OCI-LY3 (cell line): ENCODE measurements at regions not wholly inside any gene's neighbourhood (a gene's known extent, or its start where the extent isn't known, plus 50 kb on each side); places are given as distances from the start of the nearest gene placed in this dataset.

Source experiments
- H2AFZ ChIP-seq: fragments of 200-600, 300-600 bp; shearing (Covaris generic); 2 replicates; pipeline ENCODE4 v1.6.0; 2014; ENCODE audit warnings: antibody characterized with exemption, low read depth, low read length
- H3K27ac ChIP-seq: fragments of 200-600, 300-600 bp; sonication (generic); 2 replicates; pipeline ENCODE4 v1.5.1; 2014; ENCODE audit warnings: mild to moderate bottlenecking, low read length, moderate library complexity, mixed read lengths
- H3K27me3 ChIP-seq: fragments of 200-600, 300-600 bp; sonication (generic); 2 replicates; pipeline ENCODE4 v1.6.1; 2014; ENCODE audit warnings: low read depth, low read length, mixed read lengths
- H3K36me3 ChIP-seq: fragments of 200-600, 300-600 bp; sonication (generic); replicated peaks from 2 replicates; pipeline ENCODE3; 2014; ENCODE audit warnings: low read depth, low read length, mixed read lengths
- H3K4me1 ChIP-seq: fragments of 300-600, 200-600 bp; sonication (generic); 2 replicates; pipeline ENCODE4 v1.6.1; 2014; ENCODE audit warnings: low read length, mixed read lengths
- H3K4me2 ChIP-seq: fragments of 200-600, 300-600 bp; sonication (generic); 2 replicates; pipeline ENCODE4 v1.6.1; 2014; ENCODE audit warnings: low read length, mixed read lengths
- H3K4me3 ChIP-seq: fragments of 300-600, 200-600 bp; sonication (generic); 2 replicates; pipeline ENCODE4 v1.5.1; 2014; ENCODE audit warnings: antibody characterized with exemption, mild to moderate bottlenecking, low read length, moderate library complexity
- H3K79me2 ChIP-seq: fragments of 300-600, 200-600 bp; shearing (Covaris generic); 2 replicates; pipeline ENCODE4 v1.6.1; 2014; ENCODE audit warnings: mild to moderate bottlenecking, low read length, mixed read lengths
- H3K9ac ChIP-seq: fragments of 300-600, 200-600 bp; shearing (Covaris generic); 2 replicates; pipeline ENCODE4 v1.6.0; 2014; ENCODE audit warnings: mild to moderate bottlenecking, low read length, moderate library complexity
- H3K9me3 ChIP-seq: fragments of 200-600, 300-600 bp; shearing (Covaris generic); 2 replicates; pipeline ENCODE4 v1.6.1; 2014; ENCODE audit warnings: low read length, mixed read lengths; ENCODE audit not compliant: insufficient read depth
- H4K20me1 ChIP-seq: fragments of 200-600, 300-600 bp; sonication (generic); 2 replicates; pipeline ENCODE4 v1.6.1; 2016; ENCODE audit warnings: low read length, mixed read lengths; ENCODE audit not compliant: insufficient read depth
- EZH2phosphoT487 ChIP-seq: fragments of 200-600 bp; shearing (Covaris generic); IDR thresholded peaks from 2 replicates; pipeline ENCODE4 v1.6.1; 2018; ENCODE audit warnings: antibody characterized with exemption, mixed run types, low read depth
- TF ChIP-seq, protein P1 (sequence below): fragments of 200-600, 300-600 bp; sonication (generic); IDR thresholded peaks from 2 replicates; pipeline ENCODE4 v1.5.1; 2014; ENCODE audit warnings: antibody characterized with exemption, low read length, low read depth

DNA sequence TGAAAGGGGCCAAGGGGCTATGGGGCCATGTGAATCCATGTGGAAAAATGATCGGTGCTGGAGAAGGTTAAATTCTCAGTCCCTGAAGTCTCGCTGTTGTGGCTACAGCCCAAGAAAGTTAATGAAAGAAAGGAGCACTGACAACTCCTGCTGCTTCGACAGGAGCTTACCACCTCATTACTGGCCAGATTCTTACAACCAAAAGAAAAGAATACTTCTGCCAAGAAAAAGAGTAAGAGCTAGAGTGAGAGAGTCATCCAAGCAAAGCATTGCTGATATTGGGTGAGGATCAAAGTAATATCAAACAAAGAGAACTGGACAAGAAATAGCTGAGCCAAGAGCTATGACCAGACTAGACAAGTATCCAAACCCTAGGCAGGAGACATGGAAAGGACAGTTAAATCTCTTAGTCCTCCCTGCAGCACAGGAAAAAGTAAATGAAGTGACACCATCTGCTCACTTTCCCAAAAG, 348.4 kb upstream of the PLSCR5 start:
- no peaks in the 10 kb centered on the region for H3K27me3 ChIP-seq
- no peaks in the 10 kb centered on the region for H3K79me2 ChIP-seq
- no peak overlapping the region for H2AFZ ChIP-seq
- H3K27ac ChIP-seq, result no peak overlapping the region
- H3K4me2 ChIP-seq, result no peak overlapping the region
- no peak overlapping the region for H3K9ac ChIP-seq
- no peak overlapping the region for H3K4me3 ChIP-seq
- TF ChIP-seq, protein P1, sequence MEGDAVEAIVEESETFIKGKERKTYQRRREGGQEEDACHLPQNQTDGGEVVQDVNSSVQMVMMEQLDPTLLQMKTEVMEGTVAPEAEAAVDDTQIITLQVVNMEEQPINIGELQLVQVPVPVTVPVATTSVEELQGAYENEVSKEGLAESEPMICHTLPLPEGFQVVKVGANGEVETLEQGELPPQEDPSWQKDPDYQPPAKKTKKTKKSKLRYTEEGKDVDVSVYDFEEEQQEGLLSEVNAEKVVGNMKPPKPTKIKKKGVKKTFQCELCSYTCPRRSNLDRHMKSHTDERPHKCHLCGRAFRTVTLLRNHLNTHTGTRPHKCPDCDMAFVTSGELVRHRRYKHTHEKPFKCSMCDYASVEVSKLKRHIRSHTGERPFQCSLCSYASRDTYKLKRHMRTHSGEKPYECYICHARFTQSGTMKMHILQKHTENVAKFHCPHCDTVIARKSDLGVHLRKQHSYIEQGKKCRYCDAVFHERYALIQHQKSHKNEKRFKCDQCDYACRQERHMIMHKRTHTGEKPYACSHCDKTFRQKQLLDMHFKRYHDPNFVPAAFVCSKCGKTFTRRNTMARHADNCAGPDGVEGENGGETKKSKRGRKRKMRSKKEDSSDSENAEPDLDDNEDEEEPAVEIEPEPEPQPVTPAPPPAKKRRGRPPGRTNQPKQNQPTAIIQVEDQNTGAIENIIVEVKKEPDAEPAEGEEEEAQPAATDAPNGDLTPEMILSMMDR, result no peak
- TF ChIP-seq EZH2phosphoT487, result no peak
- no peaks in the 10 kb centered on the region for H3K36me3 ChIP-seq
- no peaks in the 10 kb centered on the region for H3K4me1 ChIP-seq
- no peaks in the 10 kb centered on the region for H3K9me3 ChIP-seq
- H4K20me1 ChIP-seq, result no peaks in the 10 kb centered on the region

DNA sequence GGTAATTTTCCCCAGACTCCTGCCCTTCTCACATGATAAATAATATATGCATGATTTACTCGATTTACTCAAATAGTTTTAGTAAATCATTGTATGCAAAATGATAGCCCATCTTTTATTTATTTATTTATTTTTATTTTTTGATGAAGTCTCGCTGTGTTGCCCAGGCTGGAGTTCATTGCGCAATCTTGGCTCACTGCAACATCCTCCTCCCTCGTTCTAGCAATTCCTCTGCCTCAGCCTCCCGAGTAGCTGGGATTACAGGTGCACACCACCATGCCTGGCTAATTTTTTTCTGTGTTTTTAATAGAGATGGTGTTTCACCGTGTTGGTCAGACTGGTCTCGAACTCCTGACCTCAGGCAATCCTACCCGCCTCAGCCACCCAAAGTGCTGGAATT, 343.8 kb upstream of the PLSCR5 start:
- no peak overlapping the region for H2AFZ ChIP-seq
- no peaks in the 10 kb centered on the region for H3K79me2 ChIP-seq
- no peaks in the 10 kb centered on the region for H3K4me1 ChIP-seq
- no peak overlapping the region for H3K9ac ChIP-seq
- no peak overlapping the region for H3K4me2 ChIP-seq
- H3K36me3 ChIP-seq, result no peaks in the 10 kb centered on the region
- H3K9me3 ChIP-seq, result no peaks in the 10 kb centered on the region
- no peaks in the 10 kb centered on the region for H4K20me1 ChIP-seq
- TF ChIP-seq, protein P1, result no peak
- no peak for TF ChIP-seq EZH2phosphoT487
- H3K27me3 ChIP-seq, result no peaks in the 10 kb centered on the region
- no peak overlapping the region for H3K27ac ChIP-seq
- H3K4me3 ChIP-seq, result no peak overlapping the region

DNA sequence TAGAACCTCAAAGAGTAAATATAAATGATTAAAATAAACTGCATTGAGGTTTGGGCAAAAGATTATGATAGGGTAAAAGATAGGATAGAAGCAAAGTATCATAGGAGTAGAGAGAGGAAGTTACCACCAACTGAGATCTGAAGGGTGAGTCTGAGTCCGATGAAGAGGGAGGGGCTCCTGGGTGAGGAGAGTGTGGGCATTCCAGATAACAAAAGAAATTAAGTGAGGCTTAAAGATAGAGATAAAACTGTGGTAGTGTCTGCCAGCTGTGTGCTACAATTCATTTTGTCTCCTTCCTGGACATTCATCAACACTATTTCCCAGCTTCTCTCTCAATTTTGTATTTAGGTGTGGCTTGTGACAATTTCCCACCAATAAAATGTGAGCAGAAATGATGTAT, 343.0 kb upstream of the PLSCR5 start:
- no peaks in the 10 kb centered on the region for H4K20me1 ChIP-seq
- H3K9me3 ChIP-seq, result no peaks in the 10 kb centered on the region
- no peak overlapping the region for H3K4me2 ChIP-seq
- H3K9ac ChIP-seq, result no peak overlapping the region
- no peaks in the 10 kb centered on the region for H3K36me3 ChIP-seq
- no peaks in the 10 kb centered on the region for H3K4me1 ChIP-seq
- H3K27ac ChIP-seq, result no peak overlapping the region
- TF ChIP-seq, protein P1, result no peak
- TF ChIP-seq EZH2phosphoT487, result no peak
- no peaks in the 10 kb centered on the region for H3K27me3 ChIP-seq
- no peak overlapping the region for H3K4me3 ChIP-seq
- H2AFZ ChIP-seq, result no peak overlapping the region
- no peaks in the 10 kb centered on the region for H3K79me2 ChIP-seq

DNA sequence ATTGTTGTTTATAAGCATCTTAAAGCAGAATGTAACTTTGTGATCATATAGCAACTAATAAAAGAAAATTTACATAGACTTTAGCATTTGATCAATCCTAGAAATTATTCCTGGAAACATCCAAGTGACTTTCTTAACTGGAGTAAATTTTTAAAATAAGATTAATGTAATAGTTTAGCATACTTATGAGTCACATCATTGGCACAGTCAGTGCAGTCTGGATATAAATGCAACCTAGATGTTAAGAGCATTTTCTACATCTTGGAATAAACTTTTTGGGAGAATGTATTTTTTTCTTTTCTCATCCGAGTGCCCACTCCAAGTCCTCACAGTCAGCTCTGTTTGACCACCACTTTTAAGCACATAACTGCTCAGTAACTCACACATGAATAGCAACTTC, 324.6 kb upstream of the PLSCR5 start:
- H3K4me2 ChIP-seq, result no peak overlapping the region
- H3K9ac ChIP-seq, result no peak overlapping the region
- H3K27me3 ChIP-seq, result no peaks in the 10 kb centered on the region
- H4K20me1 ChIP-seq, result no peaks in the 10 kb centered on the region
- no peaks in the 10 kb centered on the region for H3K79me2 ChIP-seq
- H2AFZ ChIP-seq, result no peak overlapping the region
- no peak overlapping the region for H3K4me3 ChIP-seq
- no peaks in the 10 kb centered on the region for H3K36me3 ChIP-seq
- no peaks in the 10 kb centered on the region for H3K9me3 ChIP-seq
- no peaks in the 10 kb centered on the region for H3K4me1 ChIP-seq
- H3K27ac ChIP-seq, result no peak overlapping the region
- TF ChIP-seq, protein P1, result no peak
- TF ChIP-seq EZH2phosphoT487, result no peak
